Ecto neural progenitor cell (in vitro differentiated cells): ENCODE measurements at regions not wholly inside any gene's neighbourhood (a gene's known extent, or its start where the extent isn't known, plus 50 kb on each side); places are given as distances from the start of the nearest gene placed in this dataset.

Experiments used
- DNase-seq: peaks from one replicate; pipeline ENCODE4 v3.0.0-alpha.2; 2018; ENCODE audit warnings: low spot score

DNA sequence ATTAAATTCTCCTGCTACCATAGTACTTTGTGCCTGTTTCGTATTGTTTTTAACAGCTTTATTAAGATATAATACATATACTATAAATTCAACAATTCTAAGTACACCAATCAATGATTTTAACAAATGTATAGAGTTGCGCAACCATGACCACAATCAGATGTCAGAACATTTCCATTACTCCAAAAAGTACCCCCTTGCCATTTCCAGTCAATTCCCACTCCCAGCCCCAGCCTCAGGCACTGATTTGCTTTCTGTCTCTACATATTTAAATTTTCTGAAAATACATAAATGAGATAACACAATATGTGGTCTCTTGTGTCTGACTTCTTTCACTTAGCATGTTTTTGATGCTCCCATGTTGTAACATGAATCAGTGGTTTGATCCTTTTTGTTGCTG is 193.9 kb downstream of the FIGN start:
- no peak for DNase-seq

- no peak for DNase-seq
Measured at GRCh38 chr2:163541495-163541894, 194.3 kb downstream of the FIGN start.

DNA sequence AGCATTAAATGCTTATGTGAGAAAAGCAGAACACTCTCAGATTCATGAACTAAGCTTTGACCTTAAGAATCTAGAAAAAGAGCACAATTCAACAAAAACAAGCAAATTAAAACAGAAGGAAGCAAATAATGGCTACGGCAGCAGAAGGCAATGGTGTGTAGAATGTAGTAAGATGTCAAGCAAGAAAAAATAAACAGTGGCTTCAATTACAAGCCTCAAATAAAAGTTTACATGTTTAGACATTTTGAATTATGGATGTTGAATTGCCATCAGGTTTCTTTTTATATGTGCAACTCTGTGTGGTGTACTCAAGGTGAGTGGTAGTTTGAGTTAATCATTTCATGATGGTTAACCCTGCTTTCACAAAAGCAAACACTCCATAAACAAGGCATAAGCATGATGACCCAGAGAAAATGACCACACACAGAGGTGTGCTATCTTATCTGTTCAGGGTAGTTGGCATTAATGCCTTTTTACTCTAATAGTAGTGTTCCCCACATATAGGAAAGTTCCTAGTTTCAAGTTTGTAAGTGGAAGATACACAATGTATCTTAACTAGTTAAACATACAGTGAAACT is 207.1 kb downstream of the FIGN start:
- no peak for DNase-seq

DNA sequence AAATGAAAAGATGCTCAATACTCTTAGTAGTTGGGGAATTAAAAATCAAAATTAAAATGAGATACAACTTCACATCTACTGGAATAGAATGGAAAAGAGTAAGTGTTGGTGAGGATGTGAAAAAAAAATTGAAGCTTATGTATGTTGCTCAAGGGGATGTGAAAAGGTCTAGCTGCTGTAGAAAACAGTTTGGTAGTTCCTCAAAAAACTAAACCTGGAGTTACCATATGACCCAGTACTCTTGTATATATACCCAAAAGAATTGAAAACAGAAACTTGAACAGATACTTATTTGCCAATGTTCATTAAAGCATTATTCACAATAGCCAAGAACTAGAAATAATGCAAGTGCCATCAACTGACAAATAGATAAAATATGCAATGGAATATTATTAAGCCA is 208.4 kb downstream of the FIGN start:
- no peak for DNase-seq

GRCh38 chr2:163518762-163519161 is 217.0 kb downstream of the FIGN start:
- DNase-seq: no peak

- no peak for DNase-seq
Measured at GRCh38 chr2:163515836-163516235, 220.0 kb downstream of the FIGN start.

DNA sequence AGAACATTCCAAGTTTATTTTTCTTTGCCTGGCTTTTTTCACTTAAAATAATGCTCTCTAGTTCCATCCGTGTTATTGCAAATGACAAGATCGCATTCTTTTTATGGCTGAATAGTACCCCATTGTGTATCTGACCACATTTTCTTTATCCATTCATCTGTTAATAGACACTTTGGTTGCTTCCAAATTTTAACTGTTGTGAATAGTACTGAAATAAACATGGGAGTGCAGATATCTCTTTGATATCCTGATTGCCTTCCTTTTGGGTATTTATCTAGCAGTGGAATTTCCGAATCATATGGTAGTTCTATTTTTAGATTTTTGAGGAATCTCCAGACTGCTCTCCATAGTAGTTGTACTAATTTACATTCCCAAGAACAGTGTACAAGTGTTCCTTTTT is 230.5 kb downstream of the FIGN start:
- DNase-seq: no peak

DNA sequence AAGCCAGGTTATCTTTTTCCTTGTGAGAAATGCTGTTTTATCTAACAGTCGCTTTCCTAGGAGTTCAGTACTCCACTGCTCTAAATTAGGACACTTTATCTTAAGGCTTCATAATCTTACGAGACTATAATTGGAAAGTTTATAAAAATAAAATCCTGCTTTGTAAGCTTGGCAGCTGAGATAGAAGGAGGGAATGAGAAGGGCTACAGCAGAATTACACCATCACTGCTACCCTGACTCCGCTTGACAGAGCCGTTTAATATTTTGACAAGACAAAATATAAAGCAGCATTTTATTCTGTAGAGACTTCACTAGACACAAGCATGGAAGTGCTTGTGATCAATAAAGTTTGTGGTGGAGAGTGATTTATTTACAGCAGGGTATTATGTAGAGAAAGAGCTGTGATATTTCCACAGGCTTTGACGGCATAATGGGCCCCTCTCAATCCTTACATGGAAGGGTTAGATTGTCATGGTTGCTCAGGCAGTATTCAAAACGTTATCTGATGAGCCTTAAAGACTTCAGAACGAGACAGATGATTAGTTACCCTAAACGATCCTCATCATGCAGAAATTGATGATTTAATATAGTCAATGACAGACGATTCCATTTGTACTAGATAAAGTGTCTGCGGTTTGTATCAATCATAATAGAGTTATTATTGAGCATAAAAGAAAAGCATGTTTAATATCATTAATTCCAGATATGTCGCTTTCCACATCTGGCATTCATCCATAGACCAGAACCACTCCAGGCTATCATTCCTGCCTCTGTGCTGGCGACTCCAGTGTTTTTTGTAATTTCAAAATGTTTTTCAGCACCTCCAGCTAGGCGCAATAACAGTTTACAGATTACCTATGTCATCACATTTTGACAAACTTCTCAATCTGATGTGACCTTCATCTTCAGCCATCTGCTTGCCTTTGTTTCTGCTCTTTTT is 242.2 kb downstream of the FIGN start:
- no peak for DNase-seq

DNA sequence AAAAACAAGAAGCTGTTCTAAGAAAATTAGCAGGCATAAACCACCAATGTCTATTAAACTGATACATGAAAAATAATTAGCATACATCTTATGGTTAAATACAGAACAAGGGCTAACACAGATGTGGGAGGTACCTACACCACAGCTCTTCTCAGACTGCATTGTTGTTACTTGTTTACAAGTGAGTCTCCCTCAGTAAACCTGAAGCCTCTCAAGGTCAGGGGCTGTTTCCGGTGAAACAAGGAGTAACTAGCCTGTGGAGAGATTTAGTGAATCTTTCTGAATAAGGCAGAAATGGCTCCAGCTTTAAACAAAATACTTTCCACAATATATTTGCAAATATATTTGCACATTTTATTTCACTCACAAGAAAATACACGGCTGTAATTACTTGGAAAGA is 244.0 kb downstream of the FIGN start:
- DNase-seq: no peak

DNA sequence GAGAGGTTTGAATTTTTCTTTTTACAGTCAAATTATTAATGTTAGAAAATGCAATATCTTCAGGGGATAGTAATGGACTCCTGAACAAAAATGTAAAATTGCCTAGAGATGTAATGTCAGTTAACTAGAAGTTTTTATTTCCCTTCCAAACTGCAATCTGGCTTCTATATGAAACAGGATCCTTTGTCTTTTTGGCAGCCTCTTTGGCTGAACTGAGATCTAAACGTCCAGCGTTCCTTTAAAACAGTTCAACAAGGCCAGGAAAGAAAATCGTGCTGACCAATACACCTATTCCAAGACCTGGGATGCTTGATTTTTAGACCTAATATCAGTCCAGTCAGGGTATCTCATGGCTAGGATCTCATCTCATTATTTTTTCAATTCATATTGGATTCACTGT is 245.5 kb downstream of the FIGN start:
- no peak for DNase-seq

DNA sequence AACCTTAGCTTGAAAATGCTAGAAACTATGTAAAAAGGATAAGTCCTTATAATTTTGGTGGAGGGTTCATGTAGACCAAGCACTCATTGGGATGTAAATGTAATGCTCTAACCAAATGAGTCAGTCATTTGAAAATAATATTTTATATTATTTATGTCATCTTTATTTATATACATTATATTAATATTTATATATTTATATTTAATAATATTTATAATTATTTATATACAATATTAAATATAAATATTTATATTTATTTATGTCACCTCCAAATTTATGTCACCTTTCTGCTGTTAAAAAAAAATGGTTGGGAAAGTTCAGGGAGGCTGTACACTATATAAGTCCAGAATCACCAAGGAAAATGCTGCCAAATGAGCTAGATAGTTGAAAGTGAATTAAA is 254.3 kb downstream of the FIGN start:
- DNase-seq: no peak

DNA sequence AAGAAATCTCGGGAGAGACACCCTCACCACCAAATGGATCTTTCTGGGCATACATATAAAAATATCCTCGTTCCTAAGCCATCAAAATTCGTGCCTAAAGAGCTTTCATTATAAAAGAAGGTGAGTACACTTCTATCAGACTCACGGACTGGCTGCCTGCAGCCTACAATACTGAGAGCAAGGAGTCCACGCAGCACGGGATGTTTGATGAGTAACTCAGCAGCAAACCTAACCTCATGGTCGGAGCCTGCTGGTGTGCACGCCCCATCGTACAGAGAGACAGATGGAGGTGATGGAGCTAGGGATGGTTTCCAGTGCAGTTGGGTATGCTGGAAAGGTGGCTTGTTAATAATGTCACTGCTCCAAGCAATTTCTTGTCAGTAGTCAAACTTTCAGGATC is 256.2 kb downstream of the FIGN start:
- no peak for DNase-seq

DNA sequence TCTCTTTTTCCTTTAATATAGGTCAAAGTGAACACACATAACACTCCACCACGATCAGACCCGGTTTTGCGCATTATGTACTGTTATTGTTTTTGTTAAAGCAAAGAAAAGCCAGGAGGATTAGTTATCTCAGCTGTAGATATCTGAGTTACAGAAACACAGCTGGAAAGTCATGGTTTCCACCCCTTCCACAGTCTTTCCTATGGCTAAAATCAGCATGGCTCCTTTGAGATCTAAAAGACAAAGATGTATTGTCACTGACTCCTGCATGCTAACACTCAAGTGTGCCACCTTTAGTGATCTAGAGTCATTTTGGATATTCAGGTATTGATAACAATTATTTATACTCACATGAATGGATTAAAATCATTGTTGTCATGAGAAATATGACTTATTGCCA is 260.0 kb downstream of the FIGN start:
- no peak for DNase-seq

DNA sequence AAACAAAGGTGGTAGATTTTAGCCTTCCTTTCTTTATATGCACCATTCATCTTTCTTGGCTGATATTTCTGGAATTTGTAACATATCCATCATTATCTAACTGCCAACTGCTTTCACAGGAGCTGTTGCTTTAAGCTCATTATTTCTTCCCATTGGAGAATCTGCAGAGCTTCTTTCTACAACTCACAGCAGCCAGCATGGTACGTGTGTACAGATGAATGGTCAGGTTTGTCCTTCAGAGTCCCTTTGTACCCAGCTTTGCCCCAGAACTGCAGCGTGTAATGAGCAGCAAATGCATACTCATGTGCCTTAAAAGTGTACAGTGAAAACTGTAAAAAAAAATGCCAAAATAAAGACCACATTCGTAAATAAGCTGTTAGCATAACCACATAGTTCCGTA is 260.9 kb downstream of the FIGN start:
- no peak for DNase-seq

- DNase-seq: no peak
Measured at GRCh38 chr2:163474319-163474744, 261.5 kb downstream of the FIGN start.

DNA sequence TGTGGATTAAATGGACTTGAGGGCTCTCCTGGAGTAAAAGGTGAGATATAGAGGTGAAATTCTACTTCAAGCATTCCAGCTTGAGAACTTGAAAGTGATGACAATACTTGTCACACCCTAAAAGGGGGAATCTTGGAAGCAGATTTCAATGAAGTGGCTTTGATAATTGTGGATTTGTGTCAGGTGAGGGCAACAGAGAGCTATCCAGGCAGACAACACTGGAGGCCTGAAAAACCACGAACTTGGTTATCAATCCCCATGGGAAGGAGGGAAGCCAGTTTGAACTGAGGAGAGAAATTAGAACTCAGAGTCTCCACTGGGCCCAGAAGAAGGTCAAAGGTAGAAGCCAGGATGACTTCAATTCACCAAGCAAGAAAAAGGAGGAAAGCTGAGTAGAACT is 263.9 kb downstream of the FIGN start:
- no peak for DNase-seq

DNA sequence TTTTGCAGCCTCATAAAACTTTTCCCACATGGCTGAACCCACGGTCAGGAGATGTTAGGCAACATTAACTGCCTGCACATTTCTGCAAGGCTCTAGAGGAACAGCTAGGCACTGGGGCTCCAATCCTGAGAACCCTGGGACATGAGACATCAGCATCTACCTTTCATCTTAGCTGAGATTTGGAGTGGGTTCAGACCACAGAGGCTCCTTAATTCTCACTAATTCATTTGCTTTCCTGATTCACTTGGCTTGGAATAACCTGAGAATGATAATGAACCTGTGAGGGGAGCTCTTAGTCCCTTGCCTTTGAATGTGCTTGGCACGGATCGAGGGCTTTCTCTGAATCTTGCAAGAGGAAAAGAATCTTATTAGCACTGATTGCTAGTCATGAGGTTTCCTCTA is 266.2 kb downstream of the FIGN start:
- DNase-seq: no peak

DNA sequence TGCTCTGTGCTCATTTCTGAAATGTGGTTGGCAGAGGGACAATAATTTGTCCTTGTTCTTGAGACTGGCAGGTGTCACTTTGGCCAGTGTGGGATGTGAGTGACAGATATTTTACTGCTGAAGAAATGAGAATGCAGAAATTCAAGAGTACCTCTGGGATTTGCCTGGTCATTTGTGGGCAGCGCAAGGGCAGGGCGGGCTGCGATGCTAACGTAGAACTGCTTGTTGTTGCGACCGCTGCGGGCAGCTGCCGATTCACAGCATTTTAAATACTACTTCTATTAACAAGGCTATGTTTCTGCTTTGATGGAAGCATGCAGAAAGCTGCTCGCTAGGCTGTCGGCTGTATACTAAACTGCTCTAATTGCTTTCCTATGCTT is 268.6 kb downstream of the FIGN start:
- no peak for DNase-seq

- DNase-seq: no peak
Measured at GRCh38 chr2:163466331-163467250, 269.2 kb downstream of the FIGN start.

- no peak for DNase-seq
Measured at GRCh38 chr2:163465440-163465839, 270.4 kb downstream of the FIGN start.

DNA sequence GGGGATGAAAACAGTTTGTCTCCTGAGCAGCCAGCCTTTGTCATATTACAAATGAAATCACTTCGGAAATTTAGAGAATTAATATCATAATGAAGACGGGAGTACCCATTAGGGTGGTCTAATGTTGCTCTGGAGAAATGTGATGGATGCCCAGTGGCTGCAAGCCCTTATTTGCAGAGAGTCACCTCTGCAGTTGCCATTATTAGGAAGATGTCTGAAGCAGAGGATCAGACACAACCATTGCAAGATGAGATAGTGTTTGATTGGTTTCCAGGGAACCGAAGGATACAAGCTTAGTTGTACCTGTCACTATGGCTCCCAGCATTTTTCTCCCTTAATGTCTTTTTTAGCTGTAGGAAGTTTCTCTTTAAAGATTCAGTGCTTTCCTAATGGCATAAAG is 272.4 kb downstream of the FIGN start:
- DNase-seq: no peak

- DNase-seq: no peak
Measured at GRCh38 chr2:163462993-163463392, 272.8 kb downstream of the FIGN start.

DNA sequence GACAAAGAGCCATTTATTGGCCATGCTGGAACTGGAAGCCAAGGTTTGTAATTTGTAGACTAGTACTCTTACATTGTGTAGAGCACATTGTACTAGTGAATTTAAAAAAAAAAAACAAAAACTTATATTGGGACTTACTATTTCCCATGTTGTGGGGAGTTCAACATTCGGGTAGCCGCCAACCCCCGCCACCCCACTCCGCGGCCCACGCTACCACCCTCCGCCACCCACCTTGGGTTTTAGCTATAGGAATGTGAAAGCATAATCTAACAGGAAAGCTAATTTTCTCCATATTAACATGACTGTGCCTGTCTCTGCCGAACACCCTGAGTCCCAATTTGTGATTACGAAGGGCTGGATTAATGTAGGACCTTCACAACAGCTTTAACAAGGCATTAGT is 275.8 kb downstream of the FIGN start:
- no peak for DNase-seq
